H1 (cell line): ENCODE measurements at regions not wholly inside any gene's neighbourhood (a gene's known extent, or its start where the extent isn't known, plus 50 kb on each side); places are given as distances from the start of the nearest gene placed in this dataset.

Experiments
- CTCF ChIA-PET: fragments of 300-600 bp; sonication (Branson Sonifier 250); formaldehyde crosslinking; loops from one replicate; lab custom pipeline; 2021; ENCODE audit not compliant: partially characterized antibody; lab: Charles Lee
- POLR2A ChIA-PET: fragments of 300-600 bp; sonication (Branson Sonifier 250); formaldehyde crosslinking; loops from one replicate; lab custom pipeline; 2021; ENCODE audit warnings: inconsistent platforms; ENCODE audit not compliant: partially characterized antibody; lab: Charles Lee
- DNase-seq, 2 experiments: peaks; one replicate each; pipeline versions ENCODE4 v3.0.0 to v3.0.0-alpha.2; 2010 to 2022; ENCODE audit warnings: low spot score in 2 of 2, low read depth in 1 of 2, mixed read lengths in 1 of 2
- FAIRE-seq: peaks from 2 replicates; lab custom pipeline; 2011; peaks lifted over from hg19 to GRCh38; lab: Jason Lieb, UNC
- H2AFZ ChIP-seq: 2 replicates; pipeline ENCODE4 v1.8.1; 2012; ENCODE audit warnings: low read length, inconsistent platforms
- H2AK5ac ChIP-seq: 2 replicates; pipeline ENCODE4 v1.6.1; 2013; ENCODE audit warnings: low read depth, low read length
- H2BK120ac ChIP-seq: replicated peaks from 2 replicates; pipeline ENCODE3; 2013; ENCODE audit warnings: low read depth, low read length, inconsistent platforms
- H2BK12ac ChIP-seq: 2 replicates; pipeline ENCODE4 v1.6.1; 2013; ENCODE audit warnings: low read depth, low read length
- H2BK15ac ChIP-seq: 2 replicates; pipeline ENCODE4 v1.6.1; 2013; ENCODE audit warnings: low read length
- H2BK20ac ChIP-seq: 2 replicates; pipeline ENCODE4 v1.6.1; 2013; ENCODE audit warnings: low read length
- H2BK5ac ChIP-seq: 2 replicates; pipeline ENCODE4 v1.6.1; 2013; ENCODE audit warnings: low read depth, low read length
- H3K14ac ChIP-seq: 2 replicates; pipeline ENCODE4 v1.6.1; 2013; ENCODE audit warnings: inconsistent platforms; ENCODE audit not compliant: insufficient read length
- H3K18ac ChIP-seq: 2 replicates; pipeline ENCODE4 v1.6.1; 2013; ENCODE audit warnings: low read length; ENCODE audit errors: extremely low read depth
- H3K23ac ChIP-seq: 2 replicates; pipeline ENCODE4 v1.6.1; 2013; ENCODE audit warnings: inconsistent platforms; ENCODE audit not compliant: insufficient read length
- H3K23me2 ChIP-seq: 2 replicates; pipeline ENCODE4 v1.6.1; 2013; ENCODE audit warnings: low read depth, low read length
- H3K27ac ChIP-seq: 2 replicates; pipeline ENCODE4 v1.6.1; 2011; ENCODE audit warnings: low read depth, low read length, inconsistent platforms
- H3K27me3 ChIP-seq, 4 experiments: replicated peaks in 1 of 4; 1 replicate in 1 of 4; 2 replicates in 3 of 4; pipeline versions ENCODE4 v1.6.1 to v1.8.1; 2011 to 2013; ENCODE audit warnings: low read length in 3 of 4, mild to moderate bottlenecking in 3 of 4, inconsistent platforms in 2 of 4, mixed read lengths in 2 of 4, moderate library complexity in 1 of 4; ENCODE audit not compliant: control insufficient read depth in 3 of 4, insufficient read depth in 3 of 4; ENCODE audit errors: extremely low read depth in 1 of 4
- H3K36me3 ChIP-seq, 4 experiments: 2 replicates each; pipeline versions ENCODE4 v1.6.1 to v1.8.1; 2011 to 2013; ENCODE audit warnings: mild to moderate bottlenecking in 4 of 4, low read length in 3 of 4, moderate library complexity in 2 of 4, control low read depth in 1 of 4, inconsistent platforms in 1 of 4; ENCODE audit not compliant: insufficient read depth in 4 of 4, control insufficient read depth in 2 of 4
- H3K4ac ChIP-seq: replicated peaks from 2 replicates; pipeline ENCODE3; 2013; ENCODE audit warnings: low read length, low read depth, mixed read lengths, inconsistent platforms; ENCODE audit not compliant: insufficient read length
- H3K4me1 ChIP-seq, 4 experiments: replicated peaks in 1 of 4; 1 replicate in 1 of 4; 2 replicates in 3 of 4; pipeline versions ENCODE4 v1.6.1 to v1.8.1; 2011 to 2013; ENCODE audit warnings: low read length in 3 of 4, inconsistent platforms in 2 of 4, mixed read lengths in 1 of 4; ENCODE audit not compliant: insufficient read depth in 4 of 4, control insufficient read depth in 3 of 4
- H3K4me2 ChIP-seq, 2 experiments: 2 replicates each; pipeline versions ENCODE4 v1.6.1 to v1.8.1; 2011 to 2013; ENCODE audit warnings: low read depth in 2 of 2, low read length in 2 of 2, control low read depth in 1 of 2, inconsistent platforms in 1 of 2, mild to moderate bottlenecking in 1 of 2; ENCODE audit not compliant: insufficient read depth in 1 of 2
- H3K4me3 ChIP-seq, 4 experiments: fragments of 200-600, 300-600 bp in 1 of 4; sonication (generic), shearing (Covaris generic), sonication (Bioruptor Twin) in 1 of 4; 2 replicates each; pipeline versions ENCODE4 v1.5.1 to v1.8.1; 2011 to 2016; ENCODE audit warnings: low read length in 4 of 4, low read depth in 3 of 4, control low read depth in 2 of 4, inconsistent platforms in 2 of 4, mild to moderate bottlenecking in 2 of 4, mixed read lengths in 1 of 4, moderate library complexity in 1 of 4; ENCODE audit not compliant: insufficient read depth in 2 of 4; ENCODE audit errors: extremely low read depth in 1 of 4
- H3K56ac ChIP-seq: replicated peaks from 2 replicates; pipeline ENCODE3; 2013; ENCODE audit warnings: low read depth, mild to moderate bottlenecking, mixed read lengths, low read length, inconsistent platforms; ENCODE audit not compliant: insufficient read length
- H3K79me1 ChIP-seq: 2 replicates; pipeline ENCODE4 v1.6.1; 2013; ENCODE audit warnings: low read depth, low read length, control low read depth
- H3K79me2 ChIP-seq, 2 experiments: 2 replicates each; pipeline versions ENCODE4 v1.6.1 to v1.8.1; 2012 to 2013; ENCODE audit warnings: low read length in 2 of 2, mild to moderate bottlenecking in 2 of 2, inconsistent platforms in 1 of 2; ENCODE audit not compliant: insufficient read depth in 2 of 2, control insufficient read depth in 1 of 2
- H3K9ac ChIP-seq, 4 experiments: replicated peaks in 1 of 4; 1 replicate in 1 of 4; 2 replicates in 3 of 4; pipeline versions ENCODE4 v1.6.1 to v1.8.1; 2011 to 2013; ENCODE audit warnings: low read depth in 3 of 4, low read length in 3 of 4, control low read depth in 2 of 4, mild to moderate bottlenecking in 2 of 4, moderate library complexity in 2 of 4, inconsistent platforms in 1 of 4; ENCODE audit errors: extremely low read depth in 1 of 4
- H3K9me3 ChIP-seq, 2 experiments: 2 replicates each; pipeline versions ENCODE4 v1.6.1 to v1.8.1; 2012 to 2013; ENCODE audit warnings: mild to moderate bottlenecking in 2 of 2, moderate library complexity in 2 of 2, control low read depth in 1 of 2, inconsistent platforms in 1 of 2, low read depth in 1 of 2, low read length in 1 of 2, mixed read lengths in 1 of 2; ENCODE audit not compliant: insufficient read depth in 2 of 2
- H4K20me1 ChIP-seq, 2 experiments: replicated peaks in 1 of 2; 2 replicates each; pipeline versions ENCODE3 to v1.8.1; 2011 to 2013; ENCODE audit warnings: inconsistent platforms in 2 of 2, low read length in 2 of 2, mild to moderate bottlenecking in 1 of 2; ENCODE audit not compliant: insufficient read depth in 2 of 2, control insufficient read depth in 1 of 2
- H4K5ac ChIP-seq: 2 replicates; pipeline ENCODE4 v1.6.1; 2013; ENCODE audit warnings: low read length, low read depth, mixed read lengths, inconsistent platforms; ENCODE audit not compliant: insufficient read length
- H4K8ac ChIP-seq: 2 replicates; pipeline ENCODE4 v1.8.0; 2013; ENCODE audit warnings: mild to moderate bottlenecking, moderate library complexity, low read length, inconsistent platforms; ENCODE audit not compliant: insufficient read depth; ENCODE audit errors: extremely low read depth
- H4K91ac ChIP-seq: replicated peaks from 2 replicates; pipeline ENCODE3; 2013; ENCODE audit warnings: low read length, mixed read lengths, inconsistent platforms; ENCODE audit not compliant: insufficient read length
- BACH1 ChIP-seq: IDR thresholded peaks from 2 replicates; pipeline ENCODE4 v1.6.1; 2012; ENCODE audit warnings: low read length, improper control_type of control experiment
- BCL11A ChIP-seq, 2 experiments: IDR thresholded peaks; one replicate each; pipeline ENCODE4 v1.6.1; 2011; ENCODE audit warnings: low read depth in 2 of 2, low read length in 2 of 2, mild to moderate bottlenecking in 2 of 2
- BRCA1 ChIP-seq: IDR thresholded peaks from 2 replicates; pipeline ENCODE4 v1.6.1; 2012; ENCODE audit warnings: low read depth, low read length, improper control_type of control experiment
- CTBP2 ChIP-seq: IDR thresholded peaks from 2 replicates; pipeline ENCODE4 v1.7.0; 2011; ENCODE audit warnings: borderline replicate concordance, mild to moderate bottlenecking, moderate library complexity, mixed read lengths, low read length; ENCODE audit not compliant: insufficient read depth, insufficient read length
- NRF1 ChIP-seq: IDR thresholded peaks from 2 replicates; pipeline ENCODE4 v1.6.1; 2011; ENCODE audit warnings: mild to moderate bottlenecking, low read depth, low read length, improper control_type of control experiment
- POLR2AphosphoS5 ChIP-seq: IDR thresholded peaks from 2 replicates; pipeline ENCODE4 v1.6.1; 2011; ENCODE audit warnings: low read depth, low read length
- RAD21 ChIP-seq, 2 experiments: IDR thresholded peaks in 1 of 2; conservative IDR thresholded peaks in 1 of 2; 2 replicates each; pipeline ENCODE4 v1.6.1; 2011; ENCODE audit warnings: low read depth in 2 of 2, low read length in 2 of 2, improper control_type of control experiment in 1 of 2, inconsistent platforms in 1 of 2, mild to moderate bottlenecking in 1 of 2, moderate library complexity in 1 of 2
- SP4 ChIP-seq: IDR thresholded peaks from 2 replicates; pipeline ENCODE4 v1.6.1; 2012; ENCODE audit warnings: low read length, inconsistent platforms
- TAF7 ChIP-seq: optimal IDR thresholded peaks from 2 replicates; pipeline ENCODE3; 2011; ENCODE audit warnings: low read depth, mild to moderate bottlenecking, inconsistent platforms, low read length, moderate library complexity, borderline replicate concordance
- WGBS, 2 experiments: shearing (Covaris generic) in 1 of 2; methylation state at CpG; one replicate each; pipeline versions ENCODE4 v1.1.6 to v1.1.7; 2013 to 2015; ENCODE audit warnings: low lambda C conversion rate in 2 of 2, mixed read lengths in 2 of 2, inconsistent platforms in 1 of 2, low coverage in 1 of 2, missing lambda C conversion rate in 1 of 2; ENCODE audit not compliant: insufficient replicate concordance in 2 of 2, insufficient coverage in 1 of 2, insufficient read length in 1 of 2; ENCODE audit errors: extremely low coverage in 1 of 2, missing lambda C conversion rate in 1 of 2; 5-methylcytosine and 5-hydroxymethylcytosine counted together

DNA sequence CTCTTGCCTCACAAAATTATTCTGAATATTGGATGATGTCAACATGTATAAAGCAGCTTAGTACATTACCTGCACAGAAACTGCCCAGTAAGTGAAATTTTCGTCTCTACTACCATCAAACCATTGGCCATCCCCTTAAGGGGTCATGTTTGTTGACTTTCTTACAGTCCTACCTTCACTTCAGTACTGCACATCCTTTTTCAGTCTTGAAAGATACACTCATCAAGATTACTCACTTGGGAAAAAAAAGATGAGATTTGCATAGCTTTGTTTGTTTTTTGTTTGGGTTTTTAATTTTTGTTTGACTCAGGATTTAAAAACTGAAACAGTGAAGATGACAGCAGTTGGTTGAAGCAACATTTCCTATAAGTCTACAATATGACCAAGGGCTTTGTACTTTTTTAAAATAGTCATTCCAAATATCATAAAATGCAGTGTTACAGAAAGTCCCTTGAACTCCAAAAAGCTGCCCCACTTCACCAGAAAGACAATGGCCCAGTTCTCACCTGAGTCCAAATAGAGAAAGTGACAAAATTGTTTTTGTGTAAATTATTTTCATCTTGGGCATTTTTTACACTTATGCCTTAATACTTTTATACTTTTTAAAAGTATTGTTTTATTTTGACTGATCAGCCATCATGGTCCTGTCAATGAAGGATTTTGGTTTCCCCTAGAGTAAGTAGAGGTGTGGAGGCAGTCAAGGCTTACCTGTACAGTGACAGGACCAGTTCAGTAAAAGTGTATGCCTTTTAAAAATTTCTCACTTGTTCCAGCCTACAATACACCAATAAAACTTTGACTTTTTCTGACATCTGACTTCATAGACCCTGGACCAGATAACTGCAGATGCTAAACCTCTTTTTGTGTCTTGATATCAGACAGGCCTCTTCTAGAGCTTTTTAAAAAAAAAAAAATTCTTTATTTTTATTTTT is 59.7 kb upstream of the EDA2R start:
- H3K27ac ChIP-seq: no peak overlapping the region

More for the DNA sequence above, 59.7 kb upstream of the EDA2R start:
- Histone ChIP-seq H3K4ac (no peak overlapping the region), H3K18ac (no peak overlapping the region), H3K4me2 (no peak overlapping the region), H3K9me3 (peaks cover 2 to 4% of the 10 kb centered on the region in 2 experiments; a peak in 2 of 4 replicates), H3K79me1 (no peaks in the 10 kb centered on the region), H4K91ac (no peak overlapping the region), H3K56ac (no peak overlapping the region), H3K36me3 (no peaks in the 10 kb centered on the region), H2BK20ac (no peak overlapping the region), H2BK12ac (no peak overlapping the region), H4K5ac (no peak overlapping the region), H2BK15ac (no peak overlapping the region), H2AFZ (no peak overlapping the region), H3K4me3 (no peak overlapping the region), H4K8ac (no peak overlapping the region), H3K9ac (no peak overlapping the region), H3K4me1 (no peaks in the 10 kb centered on the region), H4K20me1 (no peaks in the 10 kb centered on the region), H3K14ac (no peak overlapping the region), H3K79me2 (no peaks in the 10 kb centered on the region), H3K23me2 (no peaks in the 10 kb centered on the region), H2BK5ac (no peak overlapping the region), H2BK120ac (no peak overlapping the region), H3K23ac (no peak overlapping the region), H3K27me3 (no peaks in the 10 kb centered on the region), H2AK5ac (no peak overlapping the region)
- no peak for TF ChIP-seq BCL11A (IDR thresholded peaks at IDR 0.05; ENCODE audit: low read depth in 2 of 2, low read length in 2 of 2)
- TF ChIP-seq CTBP2: no peak
- no peak for TF ChIP-seq BRCA1
- TF ChIP-seq NRF1: no peak
- TF ChIP-seq RAD21 (IDR thresholded peaks at IDR 0.05 in 1 of 2, conservative IDR thresholded peaks at IDR 0.05 in 1 of 2; ENCODE audit: low read depth in 2 of 2, low read length in 2 of 2): no peak
- no peak for TF ChIP-seq POLR2AphosphoS5
- TF ChIP-seq SP4: no peak
- no peak for TF ChIP-seq TAF7
- no peak for TF ChIP-seq BACH1
- WGBS, 2 experiments: 86% methylated on average over 1 of the region's 1 CpG; no CpG with 5 or more reads in 1 of the 2 experiments
- FAIRE-seq (no peak), DNase-seq (no peak)
- POLR2A ChIA-PET: no interaction called here
- CTCF ChIA-PET: no interaction called here
